ENCODE measurements at regions not wholly inside any gene's neighbourhood (a gene's known extent, or its start where the extent isn't known, plus 50 kb on each side); places are given as distances from the start of the nearest gene placed in this dataset.
A peak's percentile ranks its signal among the peaks of the same experiment; 100 is the strongest.

DNA sequence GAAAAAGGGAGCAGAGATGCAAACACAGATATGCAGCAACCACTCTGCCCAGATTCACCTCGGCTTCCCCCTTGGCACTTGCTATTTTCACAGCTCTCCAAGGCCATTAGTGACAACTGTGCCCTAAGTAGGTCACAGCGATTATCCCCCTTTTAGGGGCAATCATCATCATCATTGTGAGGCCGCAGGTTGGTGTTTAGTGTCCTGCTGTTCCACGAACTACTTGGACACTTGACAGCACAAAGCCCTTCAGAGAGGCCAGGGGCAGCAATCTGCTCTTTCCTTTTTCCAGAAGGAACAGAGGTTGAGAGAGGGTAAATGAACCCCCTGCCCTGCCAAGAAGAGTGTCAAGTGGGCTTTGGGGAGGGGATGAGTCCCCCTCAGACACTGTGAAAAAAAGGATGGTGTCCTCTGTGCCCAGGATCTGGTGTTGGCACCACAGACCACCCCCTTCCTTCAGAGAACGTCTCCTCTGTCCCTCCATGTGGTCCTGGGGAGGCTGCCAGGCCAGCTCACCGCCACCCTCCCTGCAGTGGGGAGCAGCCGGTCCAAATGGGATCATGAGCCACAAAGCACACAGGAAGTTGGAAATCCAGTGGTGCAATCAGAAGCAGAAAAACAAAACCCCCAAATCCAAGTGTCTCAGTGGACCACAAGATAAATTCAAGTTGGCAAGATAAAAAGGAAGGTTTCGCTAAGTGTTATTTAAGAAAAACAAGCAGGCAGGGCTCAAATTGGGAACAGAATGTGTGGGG lies 78.4 kb upstream of the MED9 start:
- no peak for DNase-seq (ENCODE audit: low read depth in 2 of 2, low spot score in 1 of 2)

DNA sequence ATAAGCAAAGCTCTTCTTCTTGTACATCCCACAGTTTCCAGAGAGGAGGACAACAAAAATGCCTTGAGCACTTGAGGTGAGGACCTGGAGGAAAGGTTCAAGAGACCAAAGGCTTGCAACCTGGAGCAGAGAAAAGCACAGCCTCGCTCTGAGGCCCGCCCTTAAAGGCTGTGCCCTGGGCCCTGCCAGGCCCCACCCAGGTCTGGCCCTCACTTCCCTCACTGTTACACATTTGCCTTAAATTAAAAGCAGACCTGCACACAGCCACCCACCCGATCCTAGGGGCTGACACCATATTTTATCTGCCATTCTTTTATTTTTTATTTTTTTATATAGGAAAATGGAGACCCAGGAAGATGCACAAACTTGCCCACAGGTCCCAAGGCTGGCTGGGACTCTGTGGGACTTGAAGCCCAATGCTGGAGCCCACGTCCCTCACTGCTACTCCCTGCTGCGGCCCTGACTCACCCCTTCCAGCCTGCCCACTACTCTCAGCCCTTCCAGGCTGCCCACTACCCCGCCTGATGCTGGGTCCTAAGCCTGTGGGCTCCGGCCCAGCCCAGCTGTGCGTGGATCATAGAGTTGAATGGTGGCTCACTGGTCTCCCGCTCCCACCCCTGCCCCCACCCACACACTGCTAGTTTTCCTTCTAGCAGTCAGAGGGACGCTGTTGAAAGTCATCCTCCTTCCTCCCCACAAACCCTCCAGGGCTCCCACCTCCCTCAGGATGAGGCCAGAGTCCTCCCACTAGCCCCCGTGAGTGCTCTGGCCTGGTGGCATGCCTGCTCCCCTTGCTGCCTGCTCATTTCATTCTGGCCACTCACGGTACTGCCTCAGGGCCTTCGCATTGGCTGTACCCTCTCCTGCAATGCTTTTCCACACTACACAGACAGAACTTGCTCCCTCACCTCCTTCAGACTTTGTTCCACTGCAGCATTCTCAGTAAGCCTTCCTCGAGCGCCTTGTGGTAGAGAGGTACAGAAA lies 77.6 kb upstream of the MED9 start:
- no peak for DNase-seq (ENCODE audit: low read depth in 2 of 2, low spot score in 1 of 2)

DNA sequence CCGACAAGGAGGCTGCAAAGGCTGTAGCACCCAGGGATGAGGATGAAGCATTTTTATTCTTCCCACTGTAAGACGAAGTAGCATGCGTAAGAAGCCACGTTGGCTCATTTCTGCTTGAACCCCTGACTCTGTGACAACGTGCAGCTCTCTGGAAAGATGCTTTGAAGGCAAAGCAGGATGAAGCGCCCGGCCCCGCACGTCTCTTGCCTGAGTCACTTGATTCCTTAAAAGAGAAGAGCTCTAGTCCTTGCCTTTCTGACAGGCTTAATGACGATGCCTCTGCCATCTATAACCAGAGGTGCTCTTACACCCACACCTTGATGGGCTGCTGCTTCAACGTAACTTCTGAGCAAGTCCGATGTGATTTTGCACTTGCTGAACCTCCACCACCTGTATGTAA lies 76.7 kb upstream of the MED9 start:
- DNase-seq (ENCODE audit: low read depth in 2 of 2, low spot score in 1 of 2) = no peak

DNA sequence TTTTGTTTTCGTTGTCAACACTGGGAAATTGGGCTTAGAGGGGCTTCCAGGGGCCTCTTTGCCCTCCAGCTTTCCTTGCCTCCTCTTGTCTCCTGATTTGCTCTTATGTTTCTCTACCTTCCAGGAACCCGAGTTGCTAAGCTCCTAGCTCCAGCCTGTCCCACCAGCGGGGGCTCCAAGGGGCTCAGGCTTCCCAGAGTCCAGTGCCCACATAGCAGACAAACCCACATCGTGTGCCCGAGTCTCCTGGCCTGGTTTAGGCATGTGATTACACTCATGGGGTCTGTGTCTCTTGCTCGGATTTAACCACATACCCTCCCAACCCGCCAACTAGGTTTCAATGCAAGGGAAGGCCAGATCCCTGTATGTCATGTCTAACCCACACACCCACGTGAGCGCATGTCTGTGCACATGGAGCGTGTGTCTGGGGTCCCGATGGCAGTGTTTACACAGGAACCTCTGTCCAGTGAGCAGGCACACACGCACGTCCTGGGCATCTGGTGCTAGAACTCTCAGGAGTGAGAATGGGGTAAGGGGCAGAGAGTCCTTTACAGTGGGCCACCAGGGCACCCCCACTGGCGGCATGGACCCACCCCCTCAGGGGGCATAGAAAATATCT lies 76.1 kb upstream of the MED9 start:
- no peak for DNase-seq (ENCODE audit: low read depth in 2 of 2, low spot score in 1 of 2)

DNA sequence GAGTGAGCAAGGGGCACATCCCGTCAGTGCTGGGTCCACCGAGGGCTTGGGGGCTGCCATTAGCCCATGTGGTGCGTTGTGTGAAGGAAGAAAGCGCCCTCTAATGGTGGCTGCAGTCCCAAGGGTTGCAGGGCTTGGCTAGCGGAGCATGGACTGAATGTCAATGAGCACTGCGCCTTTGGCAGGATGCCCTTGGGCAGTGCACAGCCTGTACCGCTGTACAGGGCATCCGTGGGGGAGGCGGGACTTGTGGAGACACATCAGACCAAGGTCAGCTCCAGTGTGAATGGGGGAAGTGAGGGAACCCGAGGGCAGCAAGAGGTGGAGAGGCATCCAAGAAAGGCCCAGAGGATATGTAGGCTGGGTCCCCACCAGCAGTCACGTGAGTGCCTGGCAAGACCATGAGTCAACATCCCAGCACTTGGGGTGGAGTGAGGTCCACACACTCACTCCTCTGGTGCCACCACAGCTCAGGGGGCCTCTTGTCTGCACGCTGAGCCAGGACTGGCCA lies 75.5 kb upstream of the MED9 start:
- DNase-seq (ENCODE audit: low read depth in 2 of 2, low spot score in 1 of 2) = no peak

DNA sequence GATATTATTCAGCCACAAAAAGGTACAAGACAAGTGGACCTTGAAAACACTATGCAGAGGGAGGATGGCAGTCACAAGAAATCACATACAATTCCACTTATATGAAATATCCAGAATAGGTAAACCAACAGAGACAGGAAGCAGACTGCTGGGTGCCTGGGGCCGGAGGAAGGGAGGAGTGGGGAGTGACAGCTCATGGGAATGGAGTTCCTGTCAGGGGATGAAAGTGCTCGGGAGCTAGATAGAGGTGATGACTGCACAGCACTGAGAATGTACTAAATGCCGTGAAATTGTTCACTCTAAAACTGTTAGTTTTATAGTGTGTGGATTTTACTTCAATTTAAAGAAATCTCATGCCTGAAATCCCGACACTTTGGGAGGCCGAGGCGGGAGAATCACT lies 74.2 kb upstream of the MED9 start:
- no peak for DNase-seq (ENCODE audit: low read depth in 2 of 2, low spot score in 1 of 2)

DNA sequence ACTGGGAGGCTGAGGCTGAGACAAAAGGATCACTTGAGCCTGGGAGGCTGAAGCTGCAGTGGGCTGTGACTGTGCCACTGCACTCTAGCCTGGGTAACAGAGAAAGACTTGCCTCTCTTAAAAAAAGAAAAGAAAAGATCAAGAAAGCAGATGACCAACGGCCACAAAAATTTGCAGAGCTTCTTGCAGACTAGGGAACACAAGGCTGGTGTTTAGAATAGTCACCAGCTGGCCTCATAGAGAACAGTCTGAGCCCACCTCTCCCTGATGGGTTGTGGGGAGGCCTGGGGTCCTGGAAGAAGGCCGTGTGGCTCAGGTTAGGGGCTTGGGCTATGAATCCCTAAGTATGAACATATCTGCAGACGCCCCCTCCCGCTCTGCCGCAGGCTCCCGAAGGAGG lies 73.7 kb upstream of the MED9 start:
- no peak for DNase-seq (ENCODE audit: low read depth in 2 of 2, low spot score in 1 of 2)

DNA sequence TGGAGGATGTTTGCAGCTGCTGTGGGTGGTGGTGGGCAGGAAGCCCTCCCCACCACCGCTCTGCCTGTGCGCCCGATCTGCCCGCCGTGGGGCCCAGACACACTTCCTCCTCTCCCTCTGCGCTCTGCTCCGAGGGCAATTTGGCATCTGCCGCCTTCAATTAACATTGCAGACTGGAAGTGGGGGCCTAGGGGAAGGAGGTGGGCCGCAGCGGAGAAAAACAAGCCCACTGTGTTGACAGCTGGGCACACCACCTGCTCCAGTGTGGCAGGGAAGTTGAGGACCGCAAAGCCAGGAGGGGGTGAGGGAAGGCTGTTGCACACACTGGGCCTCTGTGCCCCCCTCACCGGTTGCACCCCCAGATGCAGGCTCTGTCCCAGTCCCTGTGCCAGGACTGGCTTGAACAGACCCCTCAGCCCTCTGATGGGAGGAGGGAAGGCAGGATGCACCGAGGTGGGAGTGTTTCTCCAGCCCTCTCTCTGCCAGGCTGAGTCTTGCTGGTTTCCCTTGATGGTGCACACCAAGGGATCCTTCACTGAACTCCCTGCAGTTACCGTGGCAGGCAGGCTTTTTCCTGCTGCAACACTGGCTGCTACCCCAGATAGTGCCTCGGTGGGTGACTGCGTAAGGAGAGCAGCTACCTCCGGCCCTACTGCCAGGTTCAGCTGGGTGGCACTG lies 72.8 kb upstream of the MED9 start:
- DNase-seq (ENCODE audit: low read depth in 2 of 2, low spot score in 1 of 2) = peak in 1 of 2 donors; percentile 8

DNA sequence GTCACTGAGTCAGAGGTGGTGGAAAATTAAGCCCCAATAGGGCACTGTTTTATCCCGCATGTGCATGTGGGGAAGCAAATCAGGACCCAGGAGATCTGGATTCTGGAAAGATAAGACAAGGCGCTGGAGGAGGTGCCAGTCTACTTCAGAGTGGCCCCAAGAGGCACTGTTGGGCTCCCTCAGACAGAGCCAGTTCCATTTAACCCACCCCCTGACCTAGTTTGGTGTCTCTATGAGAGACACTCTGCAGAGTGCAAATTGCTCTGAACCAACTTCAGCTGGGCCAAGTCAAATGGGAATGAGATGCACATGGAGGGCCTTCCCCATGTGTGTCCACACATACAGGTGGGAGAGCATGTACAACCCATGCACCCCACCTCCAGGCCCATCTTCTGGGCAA lies 71.1 kb upstream of the MED9 start:
- no peak for DNase-seq (ENCODE audit: low read depth in 2 of 2, low spot score in 1 of 2)

DNA sequence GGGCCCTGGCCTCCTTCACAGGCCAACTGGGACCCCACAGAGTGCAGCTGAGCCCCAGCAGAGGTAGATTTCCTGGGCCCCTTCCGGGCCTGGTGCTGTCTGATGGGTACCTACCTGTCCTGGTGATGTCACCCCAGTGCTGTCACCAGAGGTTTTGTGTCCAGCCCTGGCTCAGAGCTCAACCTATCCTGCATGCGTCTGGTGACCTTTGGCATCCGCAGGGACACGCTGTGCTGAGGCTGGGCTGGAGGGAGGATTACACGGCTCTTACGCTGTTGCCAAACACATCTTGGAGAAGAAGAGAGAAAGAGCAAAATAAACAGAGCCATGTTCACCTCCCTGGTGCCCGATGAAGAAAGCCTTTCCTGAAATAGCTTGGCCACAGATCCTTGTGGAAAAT lies 70.6 kb upstream of the MED9 start:
- no peak for DNase-seq (ENCODE audit: low read depth in 2 of 2, low spot score in 1 of 2)

DNA sequence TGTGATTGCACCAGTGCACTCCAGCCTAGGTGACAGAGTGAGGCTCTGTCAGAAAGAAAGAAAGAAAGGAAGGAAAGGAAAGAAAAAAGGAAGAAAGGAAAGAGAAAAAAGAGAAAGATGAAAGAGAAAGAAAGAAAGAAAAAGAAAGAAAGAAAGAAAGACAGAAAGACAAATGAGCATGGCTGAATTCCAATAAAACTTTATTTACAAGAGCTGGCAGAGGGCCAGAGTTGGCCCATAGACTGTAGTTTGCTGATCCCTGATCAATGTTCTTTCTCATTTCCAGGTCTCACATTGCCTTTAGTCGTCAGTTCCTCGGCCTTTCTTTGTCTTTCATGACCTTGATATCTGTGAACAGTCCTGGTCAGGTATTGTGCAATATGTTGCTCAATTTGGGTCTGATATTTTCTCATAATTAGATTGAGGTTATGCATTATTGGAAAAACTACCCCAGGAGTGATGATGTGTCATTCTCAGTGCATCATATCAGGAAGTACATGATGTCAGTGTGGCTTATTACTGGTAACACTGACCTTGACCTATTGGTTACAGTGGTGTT lies 68.5 kb upstream of the MED9 start:
- no peak for DNase-seq (ENCODE audit: low read depth in 2 of 2, low spot score in 1 of 2)

DNA sequence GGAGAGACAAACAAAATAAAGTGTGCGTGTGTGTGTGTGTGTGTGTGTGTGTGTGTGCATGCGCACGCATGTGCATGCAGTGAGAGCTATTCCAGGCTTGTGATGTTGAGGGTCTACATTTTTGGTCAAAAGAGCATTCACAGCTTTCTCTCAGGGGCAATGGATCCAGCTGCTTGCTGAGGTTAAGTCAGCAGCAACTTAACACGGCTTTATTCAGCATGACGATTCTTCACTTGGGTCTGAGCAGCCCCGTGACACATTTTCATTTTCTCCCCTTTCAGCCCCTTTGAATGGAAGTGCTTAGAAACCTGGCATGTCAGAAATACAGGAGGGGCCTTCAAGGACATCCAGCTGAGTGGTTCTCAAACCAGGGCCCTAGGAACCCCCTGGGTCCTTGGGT lies 66.4 kb upstream of the MED9 start:
- no peak for DNase-seq (ENCODE audit: low read depth in 2 of 2, low spot score in 1 of 2)

DNA sequence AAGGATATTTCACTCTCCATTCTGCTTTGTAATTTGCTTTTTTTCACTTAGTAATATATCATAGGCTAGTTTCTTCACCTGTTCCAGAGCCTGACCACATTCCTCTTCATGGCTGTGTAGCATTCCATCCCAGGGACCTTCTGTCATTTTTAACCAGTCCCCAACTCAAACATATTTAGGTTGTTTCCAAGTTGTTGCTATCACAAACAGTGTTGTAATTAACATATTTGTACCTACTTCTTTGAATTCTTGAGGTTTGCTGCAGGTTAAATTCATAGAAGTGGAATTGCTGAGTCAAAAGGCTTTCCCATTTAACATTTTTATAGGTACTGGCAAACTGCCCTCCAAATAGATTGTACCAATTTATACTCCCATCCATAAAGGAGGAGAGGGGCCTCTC lies 65.1 kb upstream of the MED9 start:
- DNase-seq (ENCODE audit: low read depth in 2 of 2, low spot score in 1 of 2) = no peak

DNA sequence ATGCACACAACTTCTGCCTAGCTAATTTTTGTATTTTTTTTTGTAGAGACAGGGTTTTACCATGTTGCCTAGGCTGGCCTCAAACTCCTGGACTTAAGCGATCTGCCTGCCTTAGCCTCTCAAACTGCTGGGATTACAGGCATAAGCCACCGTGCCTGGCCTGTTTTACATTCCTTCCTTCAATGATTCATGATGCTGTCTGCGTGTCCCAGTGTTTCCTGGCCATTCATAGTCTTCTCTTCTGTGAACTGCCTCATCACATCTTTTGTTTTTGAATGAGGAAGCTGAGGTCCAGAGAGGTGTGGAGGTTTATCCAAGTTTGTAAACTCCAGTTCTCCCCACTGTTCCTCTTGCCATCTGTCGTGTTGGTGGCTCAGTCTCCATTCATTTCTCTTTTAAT lies 64.5 kb upstream of the MED9 start:
- DNase-seq (ENCODE audit: low read depth in 2 of 2, low spot score in 1 of 2) = no peak

DNA sequence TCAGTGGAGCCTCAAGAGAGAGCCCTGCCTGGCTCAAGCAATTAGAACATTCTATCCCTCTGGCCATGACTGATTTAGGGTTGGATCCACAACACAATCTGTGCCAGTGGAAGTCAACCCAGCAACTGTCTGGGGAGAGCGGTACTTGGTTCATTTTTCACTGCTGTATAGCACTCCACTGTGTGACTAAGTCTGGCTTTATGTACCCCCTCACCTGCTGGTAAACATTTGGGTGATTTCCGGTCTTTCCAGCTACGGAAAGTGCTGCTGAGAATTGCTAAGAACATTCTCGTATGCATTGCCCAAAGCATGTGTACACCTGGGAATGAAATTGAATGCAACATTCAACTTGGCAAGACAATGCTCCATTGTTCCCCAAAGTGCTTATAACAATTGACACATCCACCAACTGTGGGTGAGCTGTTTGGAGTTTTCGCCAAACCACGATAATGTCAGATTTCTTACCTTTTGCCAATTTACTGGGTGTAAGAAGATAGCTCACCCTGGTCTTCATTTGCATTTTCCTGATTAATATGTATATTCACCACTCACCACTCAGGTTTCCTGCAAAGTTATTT lies 63.5 kb upstream of the MED9 start:
- no peak for DNase-seq (ENCODE audit: low read depth in 2 of 2, low spot score in 1 of 2)

DNA sequence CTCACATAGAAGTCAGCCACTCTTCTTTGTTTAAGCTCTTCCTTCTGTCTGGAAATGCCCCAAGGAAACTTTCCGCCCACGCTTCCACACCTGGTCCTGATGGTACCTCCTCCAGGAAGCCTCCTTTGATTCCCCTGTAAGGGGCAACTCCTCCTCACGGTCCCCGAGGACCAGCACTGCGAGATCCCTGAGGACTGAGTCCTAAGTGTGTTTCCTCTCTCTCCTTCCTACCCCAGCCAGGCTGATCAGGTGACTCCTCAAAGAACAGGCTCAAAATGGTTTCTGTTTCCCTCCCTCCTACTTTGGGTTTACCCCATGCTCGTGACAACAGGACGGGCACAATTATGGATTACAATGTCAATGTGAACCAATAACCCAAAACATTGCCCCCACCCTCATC lies 63.0 kb upstream of the MED9 start:
- no peak for DNase-seq (ENCODE audit: low read depth in 2 of 2, low spot score in 1 of 2)

DNA sequence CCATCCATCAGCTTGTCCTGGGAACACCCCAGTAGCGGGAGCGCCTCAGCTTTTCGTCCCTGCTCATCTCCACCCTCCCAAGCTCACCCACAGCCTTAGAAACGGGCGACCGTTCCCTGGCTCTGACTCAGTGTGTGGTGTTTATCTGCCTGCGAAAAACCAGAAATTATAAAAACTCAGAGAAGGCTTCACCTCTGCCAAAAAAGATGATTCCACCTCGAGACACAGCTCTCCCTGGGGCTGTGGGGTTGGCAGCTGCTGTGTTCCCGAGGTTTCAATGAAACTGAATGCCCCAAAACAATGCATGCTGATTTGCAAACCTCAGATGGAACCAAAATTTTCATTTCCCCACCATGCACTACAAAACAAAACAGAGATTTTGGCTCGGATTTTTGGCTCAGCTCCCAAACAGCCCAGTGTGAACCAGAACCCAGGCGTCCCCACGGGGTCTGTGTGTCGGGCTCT lies 62.4 kb upstream of the MED9 start:
- no peak for DNase-seq (ENCODE audit: low read depth in 2 of 2, low spot score in 1 of 2)

DNA sequence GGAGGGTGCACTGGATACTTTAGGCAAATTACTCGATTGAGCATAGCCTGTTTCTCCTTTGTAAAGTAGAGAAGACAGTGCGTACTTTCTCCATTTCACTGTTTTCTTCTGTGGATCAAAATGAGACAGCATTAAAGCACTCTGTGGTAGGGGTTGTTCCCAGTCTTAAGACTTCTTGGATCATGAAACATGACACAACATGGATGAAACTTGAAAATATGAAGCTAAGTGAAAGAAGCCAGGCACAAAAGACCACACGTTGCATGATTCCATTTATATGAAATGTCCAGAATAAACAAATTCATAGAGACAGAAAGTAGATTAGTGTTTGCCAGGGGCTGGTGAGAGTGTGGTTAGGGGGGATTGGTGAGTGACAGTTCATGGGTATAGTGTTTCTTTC lies 61.8 kb upstream of the MED9 start:
- no peak for DNase-seq (ENCODE audit: low read depth in 2 of 2, low spot score in 1 of 2)

DNA sequence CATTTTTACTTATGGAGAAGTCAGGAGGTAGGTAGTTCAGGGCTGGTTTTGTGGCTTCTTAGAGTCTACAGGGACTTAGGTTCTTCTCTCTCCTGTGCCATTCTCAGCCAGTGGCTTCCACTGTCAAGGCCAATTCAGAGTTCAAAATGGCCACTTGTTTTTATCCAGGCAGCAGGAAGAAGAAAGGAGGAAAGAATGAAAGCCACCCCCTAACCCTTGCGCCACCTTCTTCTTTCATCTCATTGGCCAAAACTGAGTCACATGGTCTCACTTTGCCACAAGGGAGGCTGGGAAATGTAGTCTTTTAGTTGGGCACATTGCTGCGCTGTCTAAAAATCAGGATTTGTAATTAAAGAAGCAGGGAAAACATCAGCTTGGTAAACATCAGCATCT lies 60.8 kb upstream of the MED9 start:
- no peak for DNase-seq (ENCODE audit: low read depth in 2 of 2, low spot score in 1 of 2)

Measured in stimulated activated CD8-positive, alpha-beta memory T cell treated with anti-CD3 and anti-CD28 coated beads, Interleukin-4, amount 100 ng/mL, for 4 hours (primary cell).